Hepatocyte (in vitro differentiated cells): ENCODE measurements at regions not wholly inside any gene's neighbourhood (a gene's known extent, or its start where the extent isn't known, plus 50 kb on each side); places are given as distances from the start of the nearest gene placed in this dataset.

Experiments
- CTCF ChIP-seq: fragments of 200-600 bp; sonication (generic); IDR thresholded peaks from 2 replicates; pipeline ENCODE4 v1.5.1; 2016; ENCODE audit warnings: antibody characterized with exemption, mild to moderate bottlenecking; ENCODE audit not compliant: poor library complexity
- EZH2phosphoT487 ChIP-seq: fragments of 200-600 bp; sonication (generic); IDR thresholded peaks from one replicate; pipeline ENCODE4 v1.6.1; 2018; ENCODE audit warnings: antibody characterized with exemption, mild to moderate bottlenecking, low read depth, moderate library complexity; ENCODE audit not compliant: unreplicated experiment, severe bottlenecking

- TF ChIP-seq CTCF, result no peak
- no peak for TF ChIP-seq EZH2phosphoT487
Observed at GRCh38 chr2:64803776-64804175, 150.1 kb upstream of the SERTAD2 start.
